Keratinocyte (primary cell): ENCODE measurements at regions not wholly inside any gene's neighbourhood (a gene's known extent, or its start where the extent isn't known, plus 50 kb on each side); places are given as distances from the start of the nearest gene placed in this dataset.

ENCODE experiments used
- DNase-seq: peaks from one replicate; pipeline ENCODE4 v3.0.0-alpha.2; 2011; ENCODE audit warnings: low read depth, missing footprints, low spot score
- FAIRE-seq: peaks from 2 replicates; lab custom pipeline; 2011; peaks lifted over from hg19 to GRCh38; lab: Jason Lieb, UNC
- H2AFZ ChIP-seq: 2 replicates; pipeline ENCODE4 v1.6.0; 2012; ENCODE audit warnings: low read length, control low read depth, inconsistent platforms; ENCODE audit not compliant: control insufficient read depth
- H3K27ac ChIP-seq: 2 replicates; pipeline ENCODE4 v1.5.1; 2011; ENCODE audit warnings: low read length; ENCODE audit not compliant: control insufficient read depth, insufficient read depth
- H3K27me3 ChIP-seq: 3 replicates; pipeline ENCODE4 v1.6.0; 2011; ENCODE audit warnings: low read length; ENCODE audit not compliant: control insufficient read depth, insufficient read depth; ENCODE audit errors: extremely low read depth
- H3K36me3 ChIP-seq, 2 experiments: 2 replicates in 1 of 2; 3 replicates in 1 of 2; pipeline ENCODE4 v1.5.1; 2011; ENCODE audit warnings: low read length in 2 of 2, mild to moderate bottlenecking in 1 of 2; ENCODE audit not compliant: control insufficient read depth in 2 of 2, insufficient read depth in 2 of 2; ENCODE audit errors: extremely low read depth in 1 of 2
- H3K4me1 ChIP-seq: 3 replicates; pipeline ENCODE4 v1.5.1; 2011; ENCODE audit warnings: low read length; ENCODE audit not compliant: control insufficient read depth, insufficient read depth; ENCODE audit errors: extremely low read depth
- H3K4me2 ChIP-seq: 3 replicates; pipeline ENCODE4 v1.6.0; 2011; ENCODE audit warnings: low read depth, low read length; ENCODE audit not compliant: control insufficient read depth, insufficient read depth; ENCODE audit errors: extremely low read depth
- H3K4me3 ChIP-seq, 3 experiments: fragments of 200-600 bp in 1 of 3; sonication (generic) in 1 of 3; 2 replicates in 2 of 3; 3 replicates in 1 of 3; pipeline ENCODE4 v1.5.1; 2011 to 2016; ENCODE audit warnings: low read length in 3 of 3, mild to moderate bottlenecking in 3 of 3, control low read depth in 2 of 3, inconsistent platforms in 1 of 3, low read depth in 1 of 3, mixed read lengths in 1 of 3, mixed run types in 1 of 3, moderate library complexity in 1 of 3; ENCODE audit not compliant: control insufficient read depth in 2 of 3, insufficient read depth in 2 of 3; ENCODE audit errors: extremely low read depth in 1 of 3
- H3K79me2 ChIP-seq: 2 replicates; pipeline ENCODE4 v1.6.0; 2012; ENCODE audit warnings: low read length; ENCODE audit not compliant: control insufficient read depth, insufficient read depth
- H3K9ac ChIP-seq: 3 replicates; pipeline ENCODE4 v1.6.0; 2011; ENCODE audit warnings: low read length; ENCODE audit not compliant: control insufficient read depth, insufficient read depth; ENCODE audit errors: extremely low read depth
- H3K9me1 ChIP-seq: 3 replicates; pipeline ENCODE4 v1.6.0; 2011; ENCODE audit warnings: low read length; ENCODE audit not compliant: control insufficient read depth, insufficient read depth; ENCODE audit errors: extremely low read depth
- H3K9me3 ChIP-seq: 2 replicates; pipeline ENCODE4 v1.5.1; 2012; ENCODE audit warnings: low read depth, low read length; ENCODE audit not compliant: control insufficient read depth
- H4K20me1 ChIP-seq: 3 replicates; pipeline ENCODE4 v1.6.0; 2011; ENCODE audit warnings: low read length; ENCODE audit not compliant: control insufficient read depth, insufficient read depth; ENCODE audit errors: extremely low read depth
- CTCF ChIP-seq, 3 experiments: IDR thresholded peaks in 1 of 3; conservative IDR thresholded peaks in 1 of 3; optimal IDR thresholded peaks in 1 of 3; 2 replicates in 2 of 3; 3 replicates in 1 of 3; pipeline versions ENCODE3 to v1.5.1; 2011; ENCODE audit warnings: low read length in 3 of 3, mild to moderate bottlenecking in 3 of 3, moderate library complexity in 2 of 3, control low read depth in 1 of 3, inconsistent platforms in 1 of 3; ENCODE audit not compliant: insufficient read depth in 2 of 3; ENCODE audit errors: extremely low read depth in 1 of 3
- EZH2 ChIP-seq: IDR thresholded peaks from one replicate; pipeline ENCODE4 v1.6.1; 2012; ENCODE audit warnings: inconsistent platforms, mild to moderate bottlenecking, low read length, moderate library complexity
- dilution Hi-C: fragments of 300-500 bp; cut with MboI; formaldehyde crosslinking; loops from one replicate; pipeline ENCODE4 v1.7.0; 2020; ENCODE audit warnings: low sequenced_read_pairs; ENCODE audit not compliant: extremely low pct_ligation_motif_present

DNA sequence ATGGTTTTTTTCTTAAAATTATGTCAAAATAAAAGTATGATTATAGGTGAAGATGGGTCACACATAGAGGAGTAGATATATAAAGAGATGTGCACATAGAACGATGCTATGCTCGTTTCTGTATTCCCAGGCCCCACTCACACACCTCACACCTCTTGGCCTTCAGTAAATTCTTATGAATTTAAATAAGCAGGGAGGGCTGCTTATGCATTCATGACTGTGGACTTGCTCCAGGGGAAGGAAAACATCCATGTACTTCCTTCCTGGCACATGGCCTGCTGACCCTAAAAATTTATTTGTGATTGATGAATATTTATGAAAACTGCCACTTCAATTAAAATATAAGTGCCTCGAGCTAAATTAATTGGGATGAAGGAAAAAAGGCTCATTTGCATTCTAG is 1306.7 kb upstream of the TMEM132C start:
- no peak overlapping the region for H3K4me2 ChIP-seq
- no peak for TF ChIP-seq EZH2
- TF ChIP-seq CTCF (optimal IDR thresholded peaks at IDR 0.05 in 1 of 3, IDR thresholded peaks at IDR 0.05 in 1 of 3, conservative IDR thresholded peaks at IDR 0.05 in 1 of 3; ENCODE audit: extremely low read depth in 1 of 3, insufficient read depth in 2 of 3, low read length in 3 of 3): no peak
- no peak for DNase-seq
- H3K27ac ChIP-seq: no peak overlapping the region
- H3K9ac ChIP-seq: no peak overlapping the region
- H3K4me3 ChIP-seq: no peak overlapping the region
- FAIRE-seq: no peak
- no peaks in the 10 kb centered on the region for H3K9me1 ChIP-seq
- no peak overlapping the region for H2AFZ ChIP-seq
- dilution Hi-C loops: no loop called here
- H3K36me3 ChIP-seq: no peaks in the 10 kb centered on the region
- H3K4me1 ChIP-seq: no peaks in the 10 kb centered on the region
- H3K27me3 ChIP-seq: no peaks in the 10 kb centered on the region
- no peaks in the 10 kb centered on the region for H4K20me1 ChIP-seq
- no peaks in the 10 kb centered on the region for H3K9me3 ChIP-seq
- H3K79me2 ChIP-seq: no peaks in the 10 kb centered on the region

DNA sequence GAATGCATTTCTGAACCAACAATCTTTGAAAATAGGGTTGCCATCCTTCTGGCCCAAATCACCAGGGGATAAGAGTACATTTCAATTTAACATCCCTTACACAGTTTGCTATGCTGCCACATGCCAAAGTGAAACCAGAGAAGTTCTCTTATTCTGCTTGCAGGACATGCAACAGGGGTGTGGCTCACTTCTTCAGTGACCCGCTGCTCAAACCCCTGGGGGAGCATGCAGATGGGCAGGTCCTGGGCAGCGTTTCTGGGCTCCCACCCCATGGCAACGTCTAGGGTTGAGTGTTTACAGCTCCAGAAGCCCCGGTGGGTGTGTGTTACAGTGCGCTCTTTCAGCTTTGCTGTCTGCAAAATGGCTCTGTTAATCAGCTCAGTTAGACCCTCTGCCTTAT is 1306.3 kb upstream of the TMEM132C start:
- no peaks in the 10 kb centered on the region for H3K36me3 ChIP-seq
- H3K9me1 ChIP-seq: no peaks in the 10 kb centered on the region
- H3K79me2 ChIP-seq: no peaks in the 10 kb centered on the region
- H2AFZ ChIP-seq: no peak overlapping the region
- no peak overlapping the region for H3K4me3 ChIP-seq
- FAIRE-seq (no peak), DNase-seq (no peak)
- no peaks in the 10 kb centered on the region for H3K27me3 ChIP-seq
- H3K9ac ChIP-seq: no peak overlapping the region
- no peaks in the 10 kb centered on the region for H3K4me1 ChIP-seq
- dilution Hi-C loops: no loop called here
- no peak overlapping the region for H3K4me2 ChIP-seq
- no peak overlapping the region for H3K27ac ChIP-seq
- no peaks in the 10 kb centered on the region for H4K20me1 ChIP-seq
- H3K9me3 ChIP-seq: no peaks in the 10 kb centered on the region
- TF ChIP-seq CTCF (optimal IDR thresholded peaks at IDR 0.05 in 1 of 3, IDR thresholded peaks at IDR 0.05 in 1 of 3, conservative IDR thresholded peaks at IDR 0.05 in 1 of 3; ENCODE audit: extremely low read depth in 1 of 3, insufficient read depth in 2 of 3, low read length in 3 of 3) (no peak), EZH2 (no peak)
